Loucy (cell line): ENCODE measurements at regions not wholly inside any gene's neighbourhood (a gene's known extent, or its start where the extent isn't known, plus 50 kb on each side); places are given as distances from the start of the nearest gene placed in this dataset.

Experiments
- H2AFZ ChIP-seq: fragments of 200-600 bp; sonication (generic); 2 replicates; pipeline ENCODE4 v1.6.0; 2016; ENCODE audit warnings: antibody characterized with exemption, mild to moderate bottlenecking, low read length, moderate library complexity
- H3F3A ChIP-seq: fragments of 200-600 bp; 2 replicates; pipeline ENCODE4 v1.6.0; 2016; ENCODE audit warnings: antibody characterized with exemption, low read depth, mild to moderate bottlenecking
- H3K27me3 ChIP-seq: fragments of 200-600 bp; sonication (generic); 2 replicates; pipeline ENCODE4 v1.6.1; 2014; ENCODE audit warnings: low read length, mild to moderate bottlenecking; ENCODE audit not compliant: insufficient read depth, poor library complexity, severe bottlenecking
- H3K36me3 ChIP-seq: fragments of 200-600 bp; sonication (generic); 2 replicates; pipeline ENCODE4 v1.6.1; 2016; ENCODE audit warnings: low read length; ENCODE audit not compliant: insufficient read depth
- H3K4me1 ChIP-seq: fragments of 200-600 bp; sonication (generic); 2 replicates; pipeline ENCODE4 v1.5.1; 2014; ENCODE audit warnings: low read length, mild to moderate bottlenecking; ENCODE audit not compliant: insufficient read depth, poor library complexity, severe bottlenecking
- H3K4me2 ChIP-seq: fragments of 200-600 bp; sonication (generic); 2 replicates; pipeline ENCODE4 v1.6.0; 2014; ENCODE audit warnings: antibody characterized with exemption, low read length, low read depth, mild to moderate bottlenecking; ENCODE audit not compliant: poor library complexity, severe bottlenecking
- H3K4me3 ChIP-seq: fragments of 200-600 bp; sonication (generic); 2 replicates; pipeline ENCODE4 v1.5.1; 2014; ENCODE audit warnings: low read length, mild to moderate bottlenecking, mixed read lengths; ENCODE audit not compliant: poor library complexity, severe bottlenecking
- H3K79me2 ChIP-seq: fragments of 200-600 bp; sonication (generic); 2 replicates; pipeline ENCODE4 v1.6.1; 2014; ENCODE audit warnings: low read length; ENCODE audit not compliant: insufficient read depth
- H3K9ac ChIP-seq: fragments of 200-600 bp; sonication (generic); 2 replicates; pipeline ENCODE4 v1.6.0; 2014; ENCODE audit warnings: mild to moderate bottlenecking, low read depth, low read length, moderate library complexity; ENCODE audit not compliant: poor library complexity, severe bottlenecking
- H3K9me2 ChIP-seq: fragments of 200-600 bp; sonication (generic); replicated peaks from 2 replicates; pipeline ENCODE4 v1.6.1; 2016; ENCODE audit warnings: low read depth, low read length, mixed read lengths
- H3K9me3 ChIP-seq: fragments of 200-600 bp; sonication (generic); 2 replicates; pipeline ENCODE4 v1.6.1; 2014; ENCODE audit warnings: mild to moderate bottlenecking, antibody characterized with exemption, low read length, low read depth; ENCODE audit not compliant: insufficient read depth
- H4K20me1 ChIP-seq: fragments of 200-600 bp; sonication (generic); 2 replicates; pipeline ENCODE4 v1.6.0; 2014; ENCODE audit warnings: antibody characterized with exemption, low read length, mild to moderate bottlenecking; ENCODE audit not compliant: insufficient read depth, poor library complexity, severe bottlenecking
- CTCF ChIP-seq: fragments of 200-600 bp; sonication (generic); conservative IDR thresholded peaks from 2 replicates; pipeline ENCODE4 v1.5.1; 2014; ENCODE audit warnings: mild to moderate bottlenecking, antibody characterized with exemption, low read length
- EZH2phosphoT487 ChIP-seq: fragments of 200-600 bp; IDR thresholded peaks from 2 replicates; pipeline ENCODE4 v1.6.1; 2018; ENCODE audit warnings: antibody characterized with exemption, mild to moderate bottlenecking, moderate library complexity, borderline replicate concordance

- Histone ChIP-seq H3K79me2 (no peaks in the 10 kb centered on the region), H3K9ac (no peak overlapping the region), H3K4me2 (no peak overlapping the region), H3K27me3 (no peaks in the 10 kb centered on the region), H3K9me2 (no peaks in the 10 kb centered on the region), H3K36me3 (no peaks in the 10 kb centered on the region), H3K4me1 (no peaks in the 10 kb centered on the region), H4K20me1 (no peaks in the 10 kb centered on the region), H3K4me3 (no peak overlapping the region), H3K9me3 (no peaks in the 10 kb centered on the region), H2AFZ (no peak overlapping the region), H3F3A (no peaks in the 10 kb centered on the region)
- TF ChIP-seq CTCF (no peak), EZH2phosphoT487 (no peak)
Observed at GRCh38 chr4:14810121-14810520, 192.2 kb upstream of the CPEB2 start.

DNA sequence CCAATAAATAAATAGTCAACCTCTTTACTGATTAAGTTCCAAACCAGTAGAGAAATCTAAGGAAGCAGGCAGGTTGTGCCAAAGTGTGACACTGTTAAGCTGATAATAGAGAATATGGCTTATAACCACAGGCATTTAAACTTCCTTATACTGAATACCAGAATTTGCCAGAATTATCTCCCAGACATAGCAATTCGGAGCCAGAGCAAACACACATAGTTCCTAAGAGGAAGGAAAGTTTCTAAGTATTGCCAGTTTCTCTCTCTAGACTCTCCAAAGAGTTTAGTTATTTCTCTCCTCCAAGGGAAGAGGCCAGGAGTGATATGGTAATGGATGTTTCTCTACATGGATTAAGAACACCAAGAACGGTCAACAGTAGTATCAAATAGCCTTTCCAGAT lies 191.7 kb upstream of the CPEB2 start:
- Histone ChIP-seq H3K9ac (no peak overlapping the region), H3F3A (no peaks in the 10 kb centered on the region), H3K79me2 (no peaks in the 10 kb centered on the region), H2AFZ (no peak overlapping the region), H3K4me3 (no peak overlapping the region), H3K4me2 (no peak overlapping the region), H3K4me1 (no peaks in the 10 kb centered on the region), H3K36me3 (no peaks in the 10 kb centered on the region), H4K20me1 (no peaks in the 10 kb centered on the region), H3K27me3 (no peaks in the 10 kb centered on the region), H3K9me2 (no peaks in the 10 kb centered on the region), H3K9me3 (no peaks in the 10 kb centered on the region)
- TF ChIP-seq EZH2phosphoT487 (no peak), CTCF (no peak)

GRCh38 chr4:14812101-14812500 lies 190.2 kb upstream of the CPEB2 start:
- H3F3A ChIP-seq, result no peaks in the 10 kb centered on the region
- no peaks in the 10 kb centered on the region for H3K9me2 ChIP-seq
- H3K36me3 ChIP-seq, result no peaks in the 10 kb centered on the region
- H3K9me3 ChIP-seq, result no peaks in the 10 kb centered on the region
- H3K4me1 ChIP-seq, result no peaks in the 10 kb centered on the region
- H2AFZ ChIP-seq, result no peak overlapping the region
- no peaks in the 10 kb centered on the region for H3K27me3 ChIP-seq
- no peak for TF ChIP-seq EZH2phosphoT487
- no peak for TF ChIP-seq CTCF
- no peak overlapping the region for H3K4me3 ChIP-seq
- H4K20me1 ChIP-seq, result no peaks in the 10 kb centered on the region
- no peaks in the 10 kb centered on the region for H3K79me2 ChIP-seq
- H3K9ac ChIP-seq, result no peak overlapping the region
- H3K4me2 ChIP-seq, result no peak overlapping the region
